PC-3 (cell line): ENCODE measurements at regions not wholly inside any gene's neighbourhood (a gene's known extent, or its start where the extent isn't known, plus 50 kb on each side); places are given as distances from the start of the nearest gene placed in this dataset.

Source experiments
- ATAC-seq: fragments of 200-7000 bp; cut with Tn5 transposase; 2 replicates; pipeline ENCODE4 v1.9.1; 2020; ENCODE audit warnings: mild to moderate bottlenecking, moderate library complexity
- BruUV-seq: library from RNA; stranded (reverse); fragments of 400-500 nt; replicated peaks from 2 replicates; lab custom pipeline; 2021; lab: Mats Ljungman, UMichigan
- CTCF ChIA-PET: fragments of 300-600 bp; sonication (Branson Sonifier 250); formaldehyde crosslinking; loops from one replicate; lab custom pipeline; 2022; ENCODE audit warnings: antibody characterized with exemption; lab: Charles Lee
- POLR2A ChIA-PET: fragments of 300-600 bp; sonication (Branson Sonifier 250); formaldehyde crosslinking; loops from one replicate; lab custom pipeline; 2022; ENCODE audit warnings: antibody characterized with exemption; ENCODE audit not compliant: unreplicated experiment; lab: Charles Lee
- DNase-seq: peaks from one replicate; pipeline ENCODE4 v3.0.0-alpha.2; 2015
- H2AFZ ChIP-seq: fragments of 300-600 bp; sonication (generic); 2 replicates; pipeline ENCODE4 v1.6.0; 2016; ENCODE audit warnings: antibody characterized with exemption, low read length
- H3F3A ChIP-seq: fragments of 300-600 bp; sonication (generic); one replicate; pipeline ENCODE4 v1.6.0; 2017; ENCODE audit warnings: antibody characterized with exemption, low read length, control low read depth, mild to moderate bottlenecking; ENCODE audit not compliant: unreplicated experiment
- H3K27ac ChIP-seq: fragments of 300-600 bp; sonication (generic); 2 replicates; pipeline ENCODE4 v1.5.1; 2016; ENCODE audit warnings: mild to moderate bottlenecking, low read length
- H3K27me3 ChIP-seq: fragments of 300-600 bp; sonication (generic); 2 replicates; pipeline ENCODE4 v1.6.1; 2016; ENCODE audit warnings: low read length, mixed read lengths
- H3K36me3 ChIP-seq: fragments of 300-600 bp; sonication (generic); 2 replicates; pipeline ENCODE4 v1.6.1; 2016; ENCODE audit warnings: low read depth, mixed run types, low read length, mixed read lengths
- H3K4me1 ChIP-seq: fragments of 300-600 bp; sonication (generic); 2 replicates; pipeline ENCODE4 v1.5.1; 2016; ENCODE audit warnings: low read length; ENCODE audit not compliant: insufficient read depth
- H3K4me2 ChIP-seq: fragments of 300-600 bp; sonication (generic); 2 replicates; pipeline ENCODE4 v1.6.0; 2016; ENCODE audit warnings: low read length
- H3K4me3 ChIP-seq: fragments of 300-600 bp; sonication (generic); 2 replicates; pipeline ENCODE4 v1.5.1; 2016; ENCODE audit warnings: mild to moderate bottlenecking, low read length, mixed read lengths
- H3K79me2 ChIP-seq: fragments of 300-600 bp; sonication (generic); 2 replicates; pipeline ENCODE4 v1.6.1; 2017; ENCODE audit warnings: low read length, mixed read lengths
- H3K9ac ChIP-seq: fragments of 300-600 bp; sonication (generic); 2 replicates; pipeline ENCODE4 v1.6.0; 2016; ENCODE audit warnings: mild to moderate bottlenecking, low read length
- H3K9me2 ChIP-seq: fragments of 300-600 bp; sonication (generic); replicated peaks from 2 replicates; pipeline ENCODE4 v1.6.1; 2016; ENCODE audit warnings: mixed run types, low read length, mixed read lengths
- H3K9me3 ChIP-seq: fragments of 300-600 bp; sonication (generic); 2 replicates; pipeline ENCODE4 v1.6.1; 2016; ENCODE audit warnings: low read length, mixed read lengths
- H4K20me1 ChIP-seq: fragments of 300-600 bp; sonication (generic); 2 replicates; pipeline ENCODE4 v1.6.1; 2016; ENCODE audit warnings: low read length, mixed read lengths
- CTCF ChIP-seq: fragments of 300-600 bp; sonication (generic); conservative IDR thresholded peaks from 2 replicates; pipeline ENCODE4 v1.5.1; 2017; ENCODE audit warnings: antibody characterized with exemption, low read depth, mild to moderate bottlenecking, low read length
- EZH2 ChIP-seq: fragments of 300-600 bp; sonication (generic); IDR thresholded peaks from one replicate; pipeline ENCODE4 v1.6.1; 2017; ENCODE audit warnings: antibody characterized with exemption, mild to moderate bottlenecking, low read length; ENCODE audit not compliant: unreplicated experiment
- EZH2phosphoT487 ChIP-seq: fragments of 300-600 bp; sonication (generic); IDR thresholded peaks from 2 replicates; pipeline ENCODE4 v1.6.1; 2018; ENCODE audit warnings: mild to moderate bottlenecking, antibody characterized with exemption, low read length, borderline replicate concordance
- intact Hi-C: fragments of 100-400 bp; cut with micrococcal nuclease; formaldehyde crosslinking; loops from 2 replicates; pipeline ENCODE4 v1.9.0; 2023

GRCh38 chr1:234732671-234733390 is 122.9 kb upstream of the IRF2BP2 start:
- POLR2A ChIA-PET: no interaction called here
- Histone ChIP-seq H3K4me3 (no peak overlapping the region), H4K20me1 (no peaks in the 10 kb centered on the region), H3K4me2 (no peak overlapping the region), H3K9ac (no peak overlapping the region), H3K9me2 (no peaks in the 10 kb centered on the region), H3K4me1 (peaks cover 23% of the 10 kb centered on the region), H3F3A (no peaks in the 10 kb centered on the region), H3K36me3 (no peaks in the 10 kb centered on the region), H3K27ac (peak overlapping the region; percentile 97; the same call in 1 of the 2 replicates), H2AFZ (no peak overlapping the region), H3K9me3 (no peaks in the 10 kb centered on the region), H3K27me3 (no peaks in the 10 kb centered on the region), H3K79me2 (no peaks in the 10 kb centered on the region)
- TF ChIP-seq EZH2phosphoT487 (no peak), EZH2 (no peak), CTCF (no peak)
- intact Hi-C loops: no loop called here
- DNase-seq (no peak), ATAC-seq (no peak)
- CTCF ChIA-PET: no interaction called here
- no TSS peak for BruUV-seq

- H3K36me3 ChIP-seq: no peaks in the 10 kb centered on the region
- H3K4me3 ChIP-seq: no peak overlapping the region
- H3F3A ChIP-seq: no peaks in the 10 kb centered on the region
- CTCF ChIA-PET: no interaction called here
- POLR2A ChIA-PET: no interaction called here
- no TSS peak for BruUV-seq
- peak overlapping the region; percentile 97 for H3K27ac ChIP-seq
- peak overlapping the region; percentile 51; the same call in 1 of the 2 replicates for H2AFZ ChIP-seq
- H3K4me1 ChIP-seq: peaks cover 28% of the 10 kb centered on the region
- intact Hi-C loops: no loop called here
- DNase-seq (no peak), ATAC-seq (no peak)
- H3K9ac ChIP-seq: peak overlapping the region; percentile 62
- TF ChIP-seq EZH2phosphoT487 (no peak), EZH2 (no peak), CTCF (no peak)
- no peaks in the 10 kb centered on the region for H3K9me3 ChIP-seq
- H3K27me3 ChIP-seq: no peaks in the 10 kb centered on the region
- no peaks in the 10 kb centered on the region for H4K20me1 ChIP-seq
- H3K79me2 ChIP-seq: no peaks in the 10 kb centered on the region
- no peaks in the 10 kb centered on the region for H3K9me2 ChIP-seq
- peak overlapping the region; percentile 60 for H3K4me2 ChIP-seq
Measured at GRCh38 chr1:234732260-234732659, 122.3 kb upstream of the IRF2BP2 start.

- no peaks in the 10 kb centered on the region for H3K36me3 ChIP-seq
- H3K9me2 ChIP-seq: no peaks in the 10 kb centered on the region
- intact Hi-C loops: no loop called here
- H3F3A ChIP-seq: no peaks in the 10 kb centered on the region
- peak overlapping the region; percentile 97 for H3K27ac ChIP-seq
- H3K79me2 ChIP-seq: no peaks in the 10 kb centered on the region
- peaks cover 34% of the 10 kb centered on the region for H3K4me1 ChIP-seq
- no peaks in the 10 kb centered on the region for H3K27me3 ChIP-seq
- no TSS peak for BruUV-seq
- DNase-seq (no peak), ATAC-seq (peak; percentile 81)
- TF ChIP-seq EZH2 (no peak), EZH2phosphoT487 (no peak), CTCF (no peak)
- peak overlapping the region; percentile 62 for H3K9ac ChIP-seq
- H3K4me3 ChIP-seq: no peak overlapping the region
- H4K20me1 ChIP-seq: no peaks in the 10 kb centered on the region
- no peaks in the 10 kb centered on the region for H3K9me3 ChIP-seq
- ChIA-PET CTCF (interaction anchor here (0.7 kb wide), 1 partner anchor 119 kb away, joined by 7 read pairs; no protein-coding TSS in a partner anchor), POLR2A (no interaction called here)
- H3K4me2 ChIP-seq: peak overlapping the region; percentile 60
- H2AFZ ChIP-seq: peak overlapping the region; percentile 51
Measured at GRCh38 chr1:234731569-234732085, 121.6 kb upstream of the IRF2BP2 start.
